AG08395 (cell line): ENCODE measurements at regions not wholly inside any gene's neighbourhood (a gene's known extent, or its start where the extent isn't known, plus 50 kb on each side); places are given as distances from the start of the nearest gene placed in this dataset.

ENCODE experiments used
- DNase-seq: peaks from one replicate; pipeline ENCODE4 v3.0.0; 2012; ENCODE audit warnings: mixed read lengths, low spot score

DNA sequence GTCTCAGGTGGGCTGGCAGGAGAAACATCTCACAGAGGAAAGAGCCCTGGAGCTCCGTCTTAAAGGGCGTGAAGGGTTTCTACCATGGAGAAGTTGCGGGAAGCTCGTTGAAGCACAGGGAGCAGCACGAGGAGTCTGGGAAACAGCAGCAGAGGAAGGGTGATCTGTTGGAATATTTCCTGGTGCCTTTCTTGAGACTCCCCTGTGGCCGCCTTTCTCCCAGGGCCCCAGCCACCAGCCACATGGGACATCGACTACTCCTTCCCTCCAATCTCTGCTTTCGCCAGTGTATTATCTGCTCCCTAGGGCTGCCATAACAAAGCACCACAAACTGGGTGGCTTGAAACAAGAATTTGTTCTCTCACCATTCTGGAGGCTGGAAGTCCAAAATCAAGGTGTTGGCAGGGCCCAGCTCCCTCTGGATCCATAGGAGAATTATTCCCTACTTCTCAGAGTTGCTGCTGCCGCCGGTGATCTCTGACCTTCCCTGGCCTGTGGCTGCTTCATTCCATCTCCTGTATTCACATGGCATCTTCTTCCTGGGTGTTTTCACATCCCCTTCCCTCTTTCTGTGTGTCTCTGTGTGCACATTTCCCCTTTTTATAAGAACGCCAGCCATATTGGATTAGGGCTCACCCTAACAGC is 152.8 kb upstream of the GSC start:
- DNase-seq = no peak

DNA sequence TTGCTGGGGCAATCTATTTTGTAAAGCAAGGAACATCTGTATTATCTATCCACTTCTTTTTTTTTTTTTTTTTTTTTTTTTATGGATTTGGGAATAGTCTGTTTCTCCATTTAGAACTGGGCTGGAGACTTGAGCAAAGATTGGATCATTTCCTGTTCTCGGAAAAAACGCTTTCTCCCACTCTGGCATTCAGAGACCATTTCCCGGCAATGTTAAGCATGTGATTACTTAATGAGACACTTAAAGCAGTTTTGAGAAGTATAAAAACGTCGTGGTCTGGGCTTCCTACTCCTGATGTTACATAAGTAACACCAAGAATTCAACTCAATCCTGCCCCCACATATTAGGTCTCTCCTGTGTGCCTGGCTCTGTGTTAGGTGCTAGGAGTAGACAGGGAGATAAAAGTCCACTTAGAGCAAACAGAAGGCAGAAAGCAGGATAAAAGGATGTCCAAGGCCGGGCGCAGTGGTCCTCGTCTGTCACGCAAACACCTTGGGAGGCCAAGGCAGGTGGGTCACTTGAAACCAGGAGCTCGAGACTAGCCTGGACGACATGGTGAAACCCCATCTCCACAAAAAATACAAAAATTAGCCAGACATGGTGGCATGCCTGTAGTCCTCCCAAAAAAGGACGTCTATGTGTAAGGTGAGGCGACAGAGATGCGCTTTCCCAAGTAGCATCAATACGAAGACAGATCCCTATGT is 152.1 kb upstream of the GSC start:
- peak; percentile 42 for DNase-seq

- no peak for DNase-seq
These were observed 151.5 kb upstream of the GSC start for GRCh38 chr14:94921456-94921855.

DNA sequence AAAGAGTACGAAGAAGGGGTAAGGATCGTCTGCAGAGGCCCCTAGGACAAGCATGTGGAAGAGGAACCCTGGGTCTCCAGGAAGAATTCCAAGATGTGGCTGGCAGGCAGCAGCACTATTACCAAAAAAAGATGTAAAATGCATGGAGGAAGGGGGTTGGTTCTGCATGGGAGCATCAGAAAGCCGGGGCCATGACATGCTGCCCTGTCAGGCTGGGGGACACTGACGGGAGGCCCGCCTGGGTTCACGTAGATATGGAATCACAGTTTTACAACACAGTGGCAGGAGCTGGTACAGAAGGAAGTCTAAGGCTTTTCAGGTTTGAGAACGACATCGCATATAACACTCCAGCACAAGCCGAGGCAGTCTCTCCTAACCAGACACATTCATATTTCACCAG is 150.0 kb upstream of the GSC start:
- DNase-seq = no peak

GRCh38 chr14:94918896-94919295 is 149.0 kb upstream of the GSC start:
- no peak for DNase-seq

DNA sequence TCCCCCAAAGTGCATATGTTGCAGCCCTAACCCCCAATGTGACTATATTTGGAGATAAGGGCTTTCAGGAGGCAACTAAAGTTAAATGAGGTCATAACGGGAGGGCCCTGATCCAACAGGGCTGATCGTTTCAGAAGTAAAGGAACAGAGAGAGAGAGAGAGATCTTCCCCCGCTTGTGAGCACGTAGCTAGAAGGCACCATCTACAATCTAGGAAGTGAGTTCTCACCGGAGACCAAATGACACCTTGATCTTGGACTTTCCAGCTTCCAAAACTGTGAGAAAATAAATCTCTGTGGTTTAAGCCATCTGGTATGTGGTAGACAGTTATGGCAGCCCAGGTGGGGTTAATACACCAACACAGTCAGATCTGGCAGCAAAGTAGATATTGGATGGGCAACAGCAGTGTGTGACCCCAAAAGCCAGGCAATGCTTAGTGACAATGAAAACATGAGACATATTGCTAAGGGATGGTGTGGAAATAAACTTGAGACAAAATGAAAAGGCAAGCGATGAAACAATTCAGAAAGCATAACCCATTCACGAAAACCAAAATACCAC is 147.2 kb upstream of the GSC start:
- no peak for DNase-seq

- no peak for DNase-seq
These were observed 144.3 kb upstream of the GSC start for GRCh38 chr14:94914191-94914590.

- DNase-seq = no peak
These were observed 137.8 kb upstream of the GSC start for GRCh38 chr14:94907626-94908261.

- no peak for DNase-seq
These were observed 137.2 kb upstream of the GSC start for GRCh38 chr14:94906991-94907587.

GRCh38 chr14:94906577-94906976 is 136.7 kb upstream of the GSC start:
- no peak for DNase-seq

DNA sequence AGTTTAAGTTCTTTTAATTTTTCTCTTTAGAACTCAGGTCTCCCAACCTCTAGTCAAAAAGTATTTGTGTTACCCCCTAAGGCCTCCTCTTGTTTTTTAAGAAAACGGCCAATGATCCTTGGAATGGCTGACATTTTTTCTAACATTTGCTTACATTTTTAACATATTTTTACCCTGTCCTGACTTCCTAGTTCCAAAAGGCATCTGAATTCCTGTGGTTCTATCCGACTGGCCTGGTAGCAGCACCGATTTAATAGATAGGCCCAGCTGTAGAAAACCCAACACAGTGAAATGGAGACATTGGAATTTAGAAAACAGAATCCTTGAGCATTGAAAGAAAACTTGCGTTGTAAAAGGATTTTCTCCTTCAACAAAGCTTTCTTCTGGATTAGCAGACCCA is 134.7 kb upstream of the GSC start:
- peak; percentile 86 for DNase-seq

GRCh38 chr14:94903883-94904282 is 134.0 kb upstream of the GSC start:
- DNase-seq = no peak

DNA sequence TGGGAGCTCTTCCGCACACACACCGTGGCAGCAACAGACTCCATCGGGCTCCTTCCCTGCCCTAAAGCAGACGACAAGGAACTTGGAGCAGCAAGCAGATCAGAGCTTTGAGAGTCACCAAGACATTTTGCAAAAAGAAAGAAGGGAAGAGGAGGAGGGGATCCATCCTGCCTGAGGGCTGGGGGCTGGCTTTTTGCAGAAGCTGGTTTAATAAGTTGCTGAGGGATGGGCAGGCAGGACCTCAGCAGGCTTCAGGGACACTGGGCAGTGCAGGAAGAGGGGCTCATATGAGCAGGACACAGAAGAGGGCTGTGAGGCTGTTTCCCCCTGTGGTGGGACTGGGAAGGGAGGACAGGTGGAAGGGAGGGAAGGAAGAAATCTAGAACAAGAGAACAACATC is 133.4 kb upstream of the GSC start:
- DNase-seq = no peak

GRCh38 chr14:94897561-94897960 is 127.6 kb upstream of the GSC start:
- DNase-seq = no peak

DNA sequence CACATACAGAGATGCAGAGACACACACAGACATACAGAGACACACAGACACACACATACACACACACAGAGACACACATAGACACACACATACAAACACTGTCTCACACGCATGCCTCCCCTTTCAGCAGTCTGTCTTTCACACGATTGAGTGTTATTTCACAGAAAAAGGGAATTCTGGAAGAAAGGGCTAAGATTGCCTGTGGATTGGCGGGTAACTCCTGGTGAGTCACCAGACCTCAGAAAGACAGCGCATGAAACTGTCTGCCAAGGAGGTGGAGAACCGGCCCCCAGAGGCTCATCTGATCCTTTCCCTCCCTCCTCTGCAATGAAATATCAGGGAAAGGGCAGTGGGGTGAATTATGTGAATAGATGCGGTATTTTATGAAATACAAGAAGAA is 127.2 kb upstream of the GSC start:
- peak; percentile 88 for DNase-seq

DNA sequence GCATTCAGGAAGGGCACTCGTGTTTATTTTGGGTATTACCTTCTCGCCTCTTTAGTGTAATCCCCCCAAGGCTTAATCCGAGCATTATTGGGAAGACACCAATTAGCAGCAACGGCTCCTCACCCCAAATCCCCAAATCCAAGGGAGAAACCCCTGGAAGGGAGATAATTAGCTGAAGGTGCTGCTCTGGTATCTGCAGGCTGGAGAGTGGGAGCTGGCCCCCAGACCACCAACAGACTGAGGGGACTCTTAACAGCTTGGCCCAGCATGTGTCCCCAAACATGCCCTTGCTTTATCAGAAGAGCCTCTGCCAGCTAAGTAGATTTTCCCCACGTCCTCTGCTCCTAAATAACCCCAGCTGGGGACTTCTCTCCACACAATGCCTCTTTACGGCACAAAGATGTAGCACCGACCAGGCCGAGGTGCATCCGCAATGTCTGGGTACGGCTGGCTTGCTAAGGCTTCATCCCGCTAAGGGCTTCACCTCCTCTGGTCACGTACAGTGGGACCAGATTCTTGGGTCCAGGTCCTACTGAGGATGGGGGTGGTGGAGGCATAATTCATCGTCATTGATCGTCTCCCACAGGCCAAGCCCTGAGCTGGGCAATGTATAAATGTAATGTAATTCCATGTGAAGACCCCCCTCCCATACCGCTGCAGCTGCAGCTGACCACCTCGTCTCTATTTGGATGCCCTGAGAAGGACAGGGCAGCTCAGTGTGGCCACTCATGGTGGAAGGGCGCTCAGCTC is 123.7 kb upstream of the GSC start:
- no peak for DNase-seq

GRCh38 chr14:94890785-94891184 is 120.9 kb upstream of the GSC start:
- DNase-seq = no peak

- DNase-seq = no peak
These were observed 119.8 kb upstream of the GSC start for GRCh38 chr14:94889520-94890312.

DNA sequence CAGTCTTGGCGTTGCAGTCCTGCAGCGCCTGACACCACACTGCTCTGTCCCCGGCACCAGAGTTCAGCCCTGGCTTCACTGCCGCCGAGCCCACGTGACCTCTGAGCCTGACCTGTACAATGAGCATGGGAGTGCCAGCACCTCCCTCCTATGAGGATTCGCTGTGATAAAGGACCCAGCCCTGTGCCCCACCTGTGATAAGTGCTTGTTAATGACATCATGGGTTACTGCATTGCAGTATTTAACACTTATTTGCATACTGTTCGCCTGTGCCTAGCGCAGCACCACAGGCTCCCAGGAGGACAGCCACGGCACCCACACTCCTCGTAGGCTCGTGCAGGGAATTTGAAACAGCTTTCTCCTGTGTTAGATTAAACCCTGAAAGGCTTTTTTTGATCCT is 118.2 kb upstream of the GSC start:
- DNase-seq = no peak

GRCh38 chr14:94887591-94887990 is 117.7 kb upstream of the GSC start:
- DNase-seq = no peak

GRCh38 chr14:94886931-94887330 is 117.0 kb upstream of the GSC start:
- no peak for DNase-seq
